ENCODE measurements at regions not wholly inside any gene's neighbourhood (a gene's known extent, or its start where the extent isn't known, plus 50 kb on each side); places are given as distances from the start of the nearest gene placed in this dataset.

GRCh38 chr4:14059006-14059405 is 431.5 kb upstream of the BOD1L1 start:
- DNase-seq (ENCODE audit: extremely low read depth in 1 of 11, low read depth in 9 of 11, low spot score in 4 of 11), result no peak

- no peak for DNase-seq (ENCODE audit: extremely low read depth in 1 of 11, low read depth in 9 of 11, low spot score in 4 of 11)
Measured at GRCh38 chr4:14064984-14065383, 437.5 kb upstream of the BOD1L1 start.

- no peak for DNase-seq (ENCODE audit: extremely low read depth in 1 of 11, low read depth in 9 of 11, low spot score in 4 of 11)
Measured at GRCh38 chr4:14065406-14065805, 437.9 kb upstream of the BOD1L1 start.

GRCh38 chr4:14066979-14067378 is 439.5 kb upstream of the BOD1L1 start:
- DNase-seq (ENCODE audit: extremely low read depth in 1 of 11, low read depth in 9 of 11, low spot score in 4 of 11), result no peak

- DNase-seq (ENCODE audit: extremely low read depth in 1 of 11, low read depth in 9 of 11, low spot score in 4 of 11), result no peak
Measured at GRCh38 chr4:14069886-14070285, 442.4 kb upstream of the BOD1L1 start.

- no peak for DNase-seq (ENCODE audit: extremely low read depth in 1 of 11, low read depth in 9 of 11, low spot score in 4 of 11)
Measured at GRCh38 chr4:14070289-14070880, 442.9 kb upstream of the BOD1L1 start.

GRCh38 chr4:14072506-14072905 is 445.0 kb upstream of the BOD1L1 start:
- DNase-seq (ENCODE audit: extremely low read depth in 1 of 11, low read depth in 9 of 11, low spot score in 4 of 11), result no peak

- no peak for DNase-seq (ENCODE audit: extremely low read depth in 1 of 11, low read depth in 9 of 11, low spot score in 4 of 11)
Measured at GRCh38 chr4:14076776-14077175, 449.3 kb upstream of the BOD1L1 start.

GRCh38 chr4:14078326-14078725 is 450.8 kb upstream of the BOD1L1 start:
- DNase-seq (ENCODE audit: extremely low read depth in 1 of 11, low read depth in 9 of 11, low spot score in 4 of 11), result no peak

- DNase-seq (ENCODE audit: extremely low read depth in 1 of 11, low read depth in 9 of 11, low spot score in 4 of 11), result no peak
Measured at GRCh38 chr4:14079601-14080000, 452.1 kb upstream of the BOD1L1 start.

- DNase-seq (ENCODE audit: extremely low read depth in 1 of 11, low read depth in 9 of 11, low spot score in 4 of 11), result peak in 8 of 11 donors; percentile 4 to 51 (median 32)
Measured at GRCh38 chr4:14083150-14083549, 455.6 kb upstream of the BOD1L1 start.

GRCh38 chr4:14084598-14084997 is 457.1 kb upstream of the BOD1L1 start:
- DNase-seq (ENCODE audit: extremely low read depth in 1 of 11, low read depth in 9 of 11, low spot score in 4 of 11), result no peak

GRCh38 chr4:14087459-14087858 is 459.9 kb upstream of the BOD1L1 start:
- no peak for DNase-seq (ENCODE audit: extremely low read depth in 1 of 11, low read depth in 9 of 11, low spot score in 4 of 11)

GRCh38 chr4:14087921-14088320 is 460.4 kb upstream of the BOD1L1 start:
- DNase-seq (ENCODE audit: extremely low read depth in 1 of 11, low read depth in 9 of 11, low spot score in 4 of 11), result no peak

- no peak for DNase-seq (ENCODE audit: extremely low read depth in 1 of 11, low read depth in 9 of 11, low spot score in 4 of 11)
Measured at GRCh38 chr4:14091531-14091930, 464.0 kb upstream of the BOD1L1 start.

- no peak for DNase-seq (ENCODE audit: extremely low read depth in 1 of 11, low read depth in 9 of 11, low spot score in 4 of 11)
Measured at GRCh38 chr4:14091966-14092365, 464.4 kb upstream of the BOD1L1 start.

- DNase-seq (ENCODE audit: extremely low read depth in 1 of 11, low read depth in 9 of 11, low spot score in 4 of 11), result no peak
Measured at GRCh38 chr4:14092741-14093140, 465.2 kb upstream of the BOD1L1 start.

GRCh38 chr4:14095831-14096230 is 468.3 kb upstream of the BOD1L1 start:
- DNase-seq (ENCODE audit: extremely low read depth in 1 of 11, low read depth in 9 of 11, low spot score in 4 of 11), result no peak

- DNase-seq (ENCODE audit: extremely low read depth in 1 of 11, low read depth in 9 of 11, low spot score in 4 of 11), result no peak
Measured at GRCh38 chr4:14096396-14096965, 469.0 kb upstream of the BOD1L1 start.

- no peak for DNase-seq (ENCODE audit: extremely low read depth in 1 of 11, low read depth in 9 of 11, low spot score in 4 of 11)
Measured at GRCh38 chr4:14100349-14100748, 472.8 kb upstream of the BOD1L1 start.

- DNase-seq (ENCODE audit: extremely low read depth in 1 of 11, low read depth in 9 of 11, low spot score in 4 of 11), result no peak
Measured at GRCh38 chr4:14110407-14110806, 482.9 kb upstream of the BOD1L1 start.

Measured in renal cortex interstitium (tissue), 11 donors.